ENCODE measurements at regions not wholly inside any gene's neighbourhood (a gene's known extent, or its start where the extent isn't known, plus 50 kb on each side); places are given as distances from the start of the nearest gene placed in this dataset.

DNA sequence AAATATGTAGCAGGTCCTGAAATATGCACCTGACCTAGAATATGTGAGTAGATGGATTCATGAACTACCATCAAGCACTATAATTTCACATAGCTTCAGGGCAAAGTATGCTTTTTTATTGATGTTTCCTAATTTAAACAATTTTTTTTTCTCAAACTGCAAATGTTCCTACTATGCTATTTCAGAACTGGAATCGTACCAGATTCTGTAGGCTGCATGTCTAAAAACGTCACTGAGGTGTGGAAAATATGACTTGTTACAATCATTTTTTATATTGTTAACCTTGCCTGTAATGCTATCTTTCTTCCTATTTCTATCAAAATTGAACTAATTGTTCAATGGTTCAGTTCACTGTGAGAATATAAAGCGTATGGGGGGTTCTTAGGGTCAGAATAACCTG lies 78.0 kb upstream of the RERGL start:
- DNase-seq (ENCODE audit: low read depth) (no peak), FAIRE-seq (no peak)
- Histone ChIP-seq H3K9ac (ENCODE audit: low read length) (no peak overlapping the region), H3K4me2 (ENCODE audit: low read length) (no peak overlapping the region), H4K20me1 (ENCODE audit: insufficient read depth, low read length) (no peaks in the 10 kb centered on the region), H3K4me3 (ENCODE audit: insufficient read depth, low read depth, low read length) (no peak overlapping the region), H3K36me3 (ENCODE audit: insufficient read depth, low read length) (no peaks in the 10 kb centered on the region), H3K4me1 (ENCODE audit: insufficient read depth, low read length) (no peaks in the 10 kb centered on the region), H3K79me2 (ENCODE audit: insufficient read depth, low read length) (no peaks in the 10 kb centered on the region), H3K27ac (ENCODE audit: low read depth, low read length) (no peak overlapping the region), H3K9me3 (ENCODE audit: insufficient read depth, low read depth, low read length) (peaks cover 3% of the 10 kb centered on the region), H3K27me3 (ENCODE audit: insufficient read depth, low read length) (no peaks in the 10 kb centered on the region), H2AFZ (ENCODE audit: low read depth, low read length) (no peak overlapping the region)
- Mint-ChIP-seq H3K9me3 (ENCODE audit: unreplicated experiment) (peaks cover 9% of the 10 kb centered on the region), H3K4me3 (ENCODE audit: unreplicated experiment) (no peak overlapping the region), H3K36me3 (ENCODE audit: low read depth, unreplicated experiment) (peaks cover 4% of the 10 kb centered on the region), H3K4me1 (ENCODE audit: low read depth, unreplicated experiment) (peaks cover 6% of the 10 kb centered on the region), H3K27me3 (ENCODE audit: low read depth, unreplicated experiment) (no peaks in the 10 kb centered on the region), H3K27ac (ENCODE audit: unreplicated experiment) (no peak overlapping the region)
- TF ChIP-seq EZH2 (IDR thresholded peaks at IDR 0.05; ENCODE audit: insufficient read depth, low read length), result no peak
- TF ChIP-seq, protein P1, sequence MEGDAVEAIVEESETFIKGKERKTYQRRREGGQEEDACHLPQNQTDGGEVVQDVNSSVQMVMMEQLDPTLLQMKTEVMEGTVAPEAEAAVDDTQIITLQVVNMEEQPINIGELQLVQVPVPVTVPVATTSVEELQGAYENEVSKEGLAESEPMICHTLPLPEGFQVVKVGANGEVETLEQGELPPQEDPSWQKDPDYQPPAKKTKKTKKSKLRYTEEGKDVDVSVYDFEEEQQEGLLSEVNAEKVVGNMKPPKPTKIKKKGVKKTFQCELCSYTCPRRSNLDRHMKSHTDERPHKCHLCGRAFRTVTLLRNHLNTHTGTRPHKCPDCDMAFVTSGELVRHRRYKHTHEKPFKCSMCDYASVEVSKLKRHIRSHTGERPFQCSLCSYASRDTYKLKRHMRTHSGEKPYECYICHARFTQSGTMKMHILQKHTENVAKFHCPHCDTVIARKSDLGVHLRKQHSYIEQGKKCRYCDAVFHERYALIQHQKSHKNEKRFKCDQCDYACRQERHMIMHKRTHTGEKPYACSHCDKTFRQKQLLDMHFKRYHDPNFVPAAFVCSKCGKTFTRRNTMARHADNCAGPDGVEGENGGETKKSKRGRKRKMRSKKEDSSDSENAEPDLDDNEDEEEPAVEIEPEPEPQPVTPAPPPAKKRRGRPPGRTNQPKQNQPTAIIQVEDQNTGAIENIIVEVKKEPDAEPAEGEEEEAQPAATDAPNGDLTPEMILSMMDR (IDR thresholded peaks at IDR 0.05; ENCODE audit: insufficient read depth, low read depth, low read length), result no peak

DNA sequence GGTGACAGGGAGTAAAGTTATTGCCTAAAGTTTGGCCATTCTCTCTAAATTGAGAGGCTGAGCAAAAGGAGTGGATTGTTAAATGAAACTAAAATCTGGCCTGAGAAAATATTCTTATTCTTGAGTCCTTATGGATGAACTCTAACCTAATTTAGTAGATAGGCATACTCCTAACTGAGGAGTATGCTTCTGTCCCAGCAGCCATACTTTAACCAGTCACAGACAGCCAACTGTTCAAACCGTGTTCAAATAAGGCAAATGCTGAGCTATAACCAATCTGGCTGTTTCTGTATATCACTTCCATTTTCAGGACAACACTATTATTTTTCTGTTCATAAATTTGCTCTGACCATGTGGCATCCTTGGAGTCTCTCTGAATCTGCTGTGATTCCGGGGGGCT lies 75.9 kb upstream of the RERGL start:
- peak overlapping the region; percentile 26 for H2AFZ ChIP-seq (ENCODE audit: low read depth, low read length)
- Mint-ChIP-seq H3K9me3 (ENCODE audit: unreplicated experiment) (no peaks in the 10 kb centered on the region), H3K27ac (ENCODE audit: unreplicated experiment) (no peak overlapping the region), H3K4me3 (ENCODE audit: unreplicated experiment) (no peak overlapping the region), H3K4me1 (ENCODE audit: low read depth, unreplicated experiment) (peaks cover 6% of the 10 kb centered on the region), H3K36me3 (ENCODE audit: low read depth, unreplicated experiment) (no peaks in the 10 kb centered on the region), H3K27me3 (ENCODE audit: low read depth, unreplicated experiment) (no peaks in the 10 kb centered on the region)
- no peaks in the 10 kb centered on the region for H3K36me3 ChIP-seq (ENCODE audit: insufficient read depth, low read length)
- peak overlapping the region; percentile 72 for H3K4me2 ChIP-seq (ENCODE audit: low read length)
- H4K20me1 ChIP-seq (ENCODE audit: insufficient read depth, low read length), result no peaks in the 10 kb centered on the region
- H3K4me3 ChIP-seq (ENCODE audit: insufficient read depth, low read depth, low read length), result no peak overlapping the region
- H3K27ac ChIP-seq (ENCODE audit: low read depth, low read length), result no peak overlapping the region
- no peaks in the 10 kb centered on the region for H3K9me3 ChIP-seq (ENCODE audit: insufficient read depth, low read depth, low read length)
- H3K4me1 ChIP-seq (ENCODE audit: insufficient read depth, low read length), result no peaks in the 10 kb centered on the region
- no peaks in the 10 kb centered on the region for H3K79me2 ChIP-seq (ENCODE audit: insufficient read depth, low read length)
- no peaks in the 10 kb centered on the region for H3K27me3 ChIP-seq (ENCODE audit: insufficient read depth, low read length)
- no peak for FAIRE-seq
- DNase-seq (ENCODE audit: low read depth), result no peak
- TF ChIP-seq, protein P1 (IDR thresholded peaks at IDR 0.05; ENCODE audit: insufficient read depth, low read depth, low read length), result no peak
- no peak for TF ChIP-seq EZH2 (IDR thresholded peaks at IDR 0.05; ENCODE audit: insufficient read depth, low read length)
- no peak overlapping the region for H3K9ac ChIP-seq (ENCODE audit: low read length)

DNA sequence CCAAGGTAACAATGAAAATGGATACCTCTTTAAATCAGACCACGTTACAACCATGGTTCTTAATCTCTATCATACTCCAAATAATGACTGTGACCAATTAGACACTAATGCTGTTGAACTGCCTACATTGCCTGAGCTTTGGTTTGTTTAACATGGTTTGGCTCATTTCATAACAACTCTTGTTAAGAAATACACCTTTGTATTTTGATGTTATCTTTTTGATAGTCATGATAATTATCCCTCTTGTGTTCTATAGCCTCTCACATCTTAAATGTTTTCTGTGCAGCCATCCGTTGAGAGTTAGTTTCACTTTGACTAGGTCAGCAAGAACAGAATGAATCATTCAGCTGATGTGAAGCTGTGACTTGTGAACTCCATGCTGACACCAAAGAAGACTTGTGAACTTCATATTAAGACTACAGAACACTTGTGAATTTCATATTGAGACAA lies 75.5 kb upstream of the RERGL start:
- H3K79me2 ChIP-seq (ENCODE audit: insufficient read depth, low read length), result no peaks in the 10 kb centered on the region
- H2AFZ ChIP-seq (ENCODE audit: low read depth, low read length), result peak overlapping the region; percentile 26
- no peaks in the 10 kb centered on the region for H3K27me3 ChIP-seq (ENCODE audit: insufficient read depth, low read length)
- H3K4me3 ChIP-seq (ENCODE audit: insufficient read depth, low read depth, low read length), result no peak overlapping the region
- TF ChIP-seq, protein P1 (IDR thresholded peaks at IDR 0.05; ENCODE audit: insufficient read depth, low read depth, low read length), result no peak
- TF ChIP-seq EZH2 (IDR thresholded peaks at IDR 0.05; ENCODE audit: insufficient read depth, low read length), result no peak
- H4K20me1 ChIP-seq (ENCODE audit: insufficient read depth, low read length), result no peaks in the 10 kb centered on the region
- Mint-ChIP-seq H3K27me3 (ENCODE audit: low read depth, unreplicated experiment) (no peaks in the 10 kb centered on the region), H3K4me1 (ENCODE audit: low read depth, unreplicated experiment) (peaks cover 6% of the 10 kb centered on the region), H3K36me3 (ENCODE audit: low read depth, unreplicated experiment) (no peaks in the 10 kb centered on the region), H3K4me3 (ENCODE audit: unreplicated experiment) (no peak overlapping the region), H3K9me3 (ENCODE audit: unreplicated experiment) (no peaks in the 10 kb centered on the region), H3K27ac (ENCODE audit: unreplicated experiment) (no peak overlapping the region)
- no peaks in the 10 kb centered on the region for H3K4me1 ChIP-seq (ENCODE audit: insufficient read depth, low read length)
- no peaks in the 10 kb centered on the region for H3K9me3 ChIP-seq (ENCODE audit: insufficient read depth, low read depth, low read length)
- DNase-seq (ENCODE audit: low read depth) (peak; percentile 42), FAIRE-seq (no peak)
- H3K4me2 ChIP-seq (ENCODE audit: low read length), result peak overlapping the region; percentile 72
- no peaks in the 10 kb centered on the region for H3K36me3 ChIP-seq (ENCODE audit: insufficient read depth, low read length)
- no peak overlapping the region for H3K27ac ChIP-seq (ENCODE audit: low read depth, low read length)
- H3K9ac ChIP-seq (ENCODE audit: low read length), result no peak overlapping the region
